Daoy (cell line): ENCODE measurements at regions not wholly inside any gene's neighbourhood (a gene's known extent, or its start where the extent isn't known, plus 50 kb on each side); places are given as distances from the start of the nearest gene placed in this dataset.
A peak's percentile ranks its signal among the peaks of the same experiment; 100 is the strongest.
"Not testable (repeated sequence)": the region's sequence is repeated elsewhere in the genome, so short reads cannot be mapped to it uniquely, and the experiment has no call there.

ENCODE experiments used
- DNase-seq: peaks from one replicate; pipeline ENCODE4 v3.0.0-alpha.2; 2015; ENCODE audit warnings: low read depth

DNA sequence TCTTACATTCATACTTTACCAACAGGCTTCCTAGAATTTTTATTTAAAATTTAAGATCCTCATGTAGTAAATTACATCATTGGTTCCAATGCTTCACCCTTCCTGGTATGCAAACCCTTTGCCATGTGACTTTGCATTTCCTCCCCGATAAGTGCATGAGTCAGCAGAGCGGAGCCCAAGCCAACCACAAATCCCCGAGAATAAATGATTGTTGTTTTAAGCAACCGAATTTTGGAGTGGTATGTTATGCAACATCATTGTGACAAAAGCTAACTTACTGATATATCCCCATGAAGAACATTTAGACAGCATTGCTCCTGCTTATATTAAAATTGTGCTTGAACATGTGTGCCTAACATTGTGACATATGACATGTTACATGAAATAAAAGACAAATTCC lies 199.4 kb upstream of the DDX53 start:
- peak; percentile 79 for DNase-seq

- peak; percentile 1 for DNase-seq
These were observed 199.0 kb upstream of the DDX53 start for GRCh38 chrX:22800806-22801205.

- DNase-seq = no peak
These were observed 196.4 kb upstream of the DDX53 start for GRCh38 chrX:22803353-22803752.

DNA sequence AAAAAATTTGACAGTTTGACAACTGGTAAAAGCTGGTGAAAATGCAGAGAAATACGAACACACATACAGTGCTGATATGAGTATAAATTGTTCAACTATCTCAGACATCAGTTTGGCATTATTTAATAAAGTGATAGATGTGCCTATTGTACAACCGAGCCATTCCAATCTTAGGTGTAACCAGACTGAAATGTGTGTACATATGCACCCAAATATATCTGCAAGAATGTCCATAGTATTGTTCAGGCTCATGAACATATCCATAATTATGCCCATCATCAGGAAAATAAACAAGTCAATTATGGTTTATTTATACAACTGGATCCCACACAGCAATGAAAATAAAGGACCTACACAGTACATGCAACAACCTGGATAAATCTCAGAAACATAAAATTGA lies 188.9 kb upstream of the DDX53 start:
- no peak for DNase-seq

- DNase-seq = no peak
These were observed 181.7 kb upstream of the DDX53 start for GRCh38 chrX:22818061-22818460.

DNA sequence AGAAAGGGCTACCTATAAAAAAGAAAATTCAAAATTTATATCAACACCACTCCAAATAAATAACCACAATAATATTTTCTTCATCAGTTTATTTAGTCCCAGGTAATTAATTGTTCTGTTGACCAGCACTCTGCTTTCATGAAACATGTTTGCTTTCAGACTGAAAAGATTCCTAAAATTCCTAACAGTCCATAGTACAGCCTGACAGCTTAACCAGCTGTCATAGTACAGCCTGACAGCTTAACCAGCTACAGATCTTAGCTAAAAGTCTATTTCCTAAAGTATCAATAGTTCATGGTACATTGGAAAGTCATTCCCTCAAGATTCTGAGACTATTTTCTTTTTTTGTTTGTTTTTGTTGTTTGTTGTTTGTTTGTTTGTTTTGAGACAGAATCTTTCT lies 144.1 kb upstream of the DDX53 start:
- no peak for DNase-seq

- no peak for DNase-seq
These were observed 140.1 kb upstream of the DDX53 start for GRCh38 chrX:22859642-22860041.

DNA sequence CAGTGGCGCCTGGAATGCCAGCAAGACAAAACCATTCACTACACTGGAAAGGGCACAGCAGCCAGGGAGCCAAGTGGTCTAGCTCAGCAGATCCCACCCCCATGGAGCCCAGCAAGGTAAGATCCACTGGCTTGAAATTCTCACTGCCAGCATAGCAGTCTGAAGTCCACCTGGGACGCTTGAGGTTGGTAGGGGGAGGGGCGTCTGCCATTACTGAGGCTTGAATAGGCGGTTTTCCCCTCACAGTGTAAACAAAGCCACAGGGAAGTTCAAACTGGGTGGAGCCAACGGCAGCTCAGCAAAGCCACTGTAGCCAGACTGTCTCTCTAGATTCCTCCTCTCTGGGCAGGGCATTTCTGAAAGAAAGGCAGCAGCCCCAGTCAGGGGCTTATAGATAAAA lies 133.0 kb upstream of the DDX53 start:
- not testable (repeated sequence) for DNase-seq

- no peak for DNase-seq
These were observed 117.2 kb upstream of the DDX53 start for GRCh38 chrX:22882543-22882942.

DNA sequence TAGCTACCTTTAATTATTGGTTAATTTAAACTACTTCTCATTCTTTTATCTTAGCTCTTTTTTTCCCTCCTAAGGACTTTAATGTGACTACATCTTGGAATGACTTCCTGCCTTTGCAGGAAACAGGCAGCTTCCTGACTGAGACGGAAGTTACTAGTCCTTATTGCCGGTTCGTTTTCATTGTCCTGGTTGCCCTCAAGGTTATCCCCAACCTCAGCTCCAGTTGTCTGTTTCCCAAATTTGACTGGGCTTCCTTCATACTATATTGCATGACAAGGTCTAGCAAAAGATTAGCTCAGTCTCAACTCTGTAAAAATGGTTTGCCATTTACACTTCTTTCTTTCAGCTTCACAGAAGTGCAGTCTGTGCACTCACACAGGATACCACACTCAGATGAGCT lies 109.9 kb upstream of the DDX53 start:
- no peak for DNase-seq

- no peak for DNase-seq
These were observed 87.1 kb upstream of the DDX53 start for GRCh38 chrX:22912616-22913015.

GRCh38 chrX:22922961-22923360 lies 76.8 kb upstream of the DDX53 start:
- peak; percentile 29 for DNase-seq

GRCh38 chrX:22934640-22935039 lies 65.1 kb upstream of the DDX53 start:
- DNase-seq = no peak

DNA sequence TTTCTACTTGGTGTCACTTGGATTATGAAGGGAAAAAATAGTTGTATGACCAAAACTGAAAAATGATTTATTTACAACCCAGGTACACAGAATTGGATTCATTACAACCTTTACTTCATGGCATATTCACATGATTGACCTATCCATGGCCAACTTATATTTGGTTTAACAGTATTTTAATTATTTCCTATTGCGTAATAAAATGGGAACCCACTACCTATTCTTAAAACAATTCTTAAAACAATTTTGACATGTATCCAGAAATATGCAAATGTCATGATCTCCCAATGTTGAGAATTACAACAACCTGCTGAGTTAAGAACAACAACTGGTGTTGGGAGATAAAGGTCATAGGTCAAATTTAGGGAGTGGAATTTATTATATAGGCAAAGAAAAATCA lies 54.8 kb upstream of the DDX53 start:
- DNase-seq = no peak
